HL-60 (cell line): ENCODE measurements at regions not wholly inside any gene's neighbourhood (a gene's known extent, or its start where the extent isn't known, plus 50 kb on each side); places are given as distances from the start of the nearest gene placed in this dataset.

Experiments
- CTCF ChIP-seq: IDR thresholded peaks from one replicate; pipeline ENCODE4 v1.5.1; 2011; ENCODE audit warnings: low read length, control low read depth, inconsistent platforms; ENCODE audit not compliant: insufficient read depth
- POLR2AphosphoS5 ChIP-seq: IDR thresholded peaks from 2 replicates; pipeline ENCODE4 v1.6.1; 2012; ENCODE audit warnings: low read depth
- REST ChIP-seq: IDR thresholded peaks from 2 replicates; pipeline ENCODE4 v1.6.1; 2012; ENCODE audit warnings: low read depth; ENCODE audit not compliant: insufficient replicate concordance

GRCh38 chr2:205898744-205899143 lies 187.2 kb downstream of the INO80D start:
- no peak for TF ChIP-seq POLR2AphosphoS5
- no peak for TF ChIP-seq CTCF
- TF ChIP-seq REST: no peak
